Loucy (cell line): ENCODE measurements at regions not wholly inside any gene's neighbourhood (a gene's known extent, or its start where the extent isn't known, plus 50 kb on each side); places are given as distances from the start of the nearest gene placed in this dataset.

Source experiments
- H2AFZ ChIP-seq: fragments of 200-600 bp; sonication (generic); 2 replicates; pipeline ENCODE4 v1.6.0; 2016; ENCODE audit warnings: antibody characterized with exemption, mild to moderate bottlenecking, low read length, moderate library complexity
- H3F3A ChIP-seq: fragments of 200-600 bp; 2 replicates; pipeline ENCODE4 v1.6.0; 2016; ENCODE audit warnings: antibody characterized with exemption, low read depth, mild to moderate bottlenecking
- H3K27me3 ChIP-seq: fragments of 200-600 bp; sonication (generic); 2 replicates; pipeline ENCODE4 v1.6.1; 2014; ENCODE audit warnings: low read length, mild to moderate bottlenecking; ENCODE audit not compliant: insufficient read depth, poor library complexity, severe bottlenecking
- H3K36me3 ChIP-seq: fragments of 200-600 bp; sonication (generic); 2 replicates; pipeline ENCODE4 v1.6.1; 2016; ENCODE audit warnings: low read length; ENCODE audit not compliant: insufficient read depth
- H3K4me1 ChIP-seq: fragments of 200-600 bp; sonication (generic); 2 replicates; pipeline ENCODE4 v1.5.1; 2014; ENCODE audit warnings: low read length, mild to moderate bottlenecking; ENCODE audit not compliant: insufficient read depth, poor library complexity, severe bottlenecking
- H3K4me2 ChIP-seq: fragments of 200-600 bp; sonication (generic); 2 replicates; pipeline ENCODE4 v1.6.0; 2014; ENCODE audit warnings: antibody characterized with exemption, low read length, low read depth, mild to moderate bottlenecking; ENCODE audit not compliant: poor library complexity, severe bottlenecking
- H3K4me3 ChIP-seq: fragments of 200-600 bp; sonication (generic); 2 replicates; pipeline ENCODE4 v1.5.1; 2014; ENCODE audit warnings: low read length, mild to moderate bottlenecking, mixed read lengths; ENCODE audit not compliant: poor library complexity, severe bottlenecking
- H3K79me2 ChIP-seq: fragments of 200-600 bp; sonication (generic); 2 replicates; pipeline ENCODE4 v1.6.1; 2014; ENCODE audit warnings: low read length; ENCODE audit not compliant: insufficient read depth
- H3K9ac ChIP-seq: fragments of 200-600 bp; sonication (generic); 2 replicates; pipeline ENCODE4 v1.6.0; 2014; ENCODE audit warnings: mild to moderate bottlenecking, low read depth, low read length, moderate library complexity; ENCODE audit not compliant: poor library complexity, severe bottlenecking
- H3K9me2 ChIP-seq: fragments of 200-600 bp; sonication (generic); replicated peaks from 2 replicates; pipeline ENCODE4 v1.6.1; 2016; ENCODE audit warnings: low read depth, low read length, mixed read lengths
- H3K9me3 ChIP-seq: fragments of 200-600 bp; sonication (generic); 2 replicates; pipeline ENCODE4 v1.6.1; 2014; ENCODE audit warnings: mild to moderate bottlenecking, antibody characterized with exemption, low read length, low read depth; ENCODE audit not compliant: insufficient read depth
- H4K20me1 ChIP-seq: fragments of 200-600 bp; sonication (generic); 2 replicates; pipeline ENCODE4 v1.6.0; 2014; ENCODE audit warnings: antibody characterized with exemption, low read length, mild to moderate bottlenecking; ENCODE audit not compliant: insufficient read depth, poor library complexity, severe bottlenecking
- CTCF ChIP-seq: fragments of 200-600 bp; sonication (generic); conservative IDR thresholded peaks from 2 replicates; pipeline ENCODE4 v1.5.1; 2014; ENCODE audit warnings: mild to moderate bottlenecking, antibody characterized with exemption, low read length
- EZH2phosphoT487 ChIP-seq: fragments of 200-600 bp; IDR thresholded peaks from 2 replicates; pipeline ENCODE4 v1.6.1; 2018; ENCODE audit warnings: antibody characterized with exemption, mild to moderate bottlenecking, moderate library complexity, borderline replicate concordance

- H3K9ac ChIP-seq, result no peak overlapping the region
- no peak for TF ChIP-seq EZH2phosphoT487
- TF ChIP-seq CTCF, result no peak
- no peak overlapping the region for H3K4me2 ChIP-seq
These were observed 138.0 kb upstream of the IGF1 start for GRCh38 chr12:102618197-102618877.

GRCh38 chr12:102616692-102617091 is 136.3 kb upstream of the IGF1 start:
- no peaks in the 10 kb centered on the region for H3K27me3 ChIP-seq
- no peak overlapping the region for H3K4me2 ChIP-seq
- H3K36me3 ChIP-seq, result no peaks in the 10 kb centered on the region
- no peak overlapping the region for H3K4me3 ChIP-seq
- TF ChIP-seq CTCF (no peak), EZH2phosphoT487 (no peak)
- no peaks in the 10 kb centered on the region for H3K9me2 ChIP-seq
- no peaks in the 10 kb centered on the region for H3K4me1 ChIP-seq
- no peaks in the 10 kb centered on the region for H4K20me1 ChIP-seq
- no peak overlapping the region for H2AFZ ChIP-seq
- H3K9me3 ChIP-seq, result no peaks in the 10 kb centered on the region
- no peaks in the 10 kb centered on the region for H3K79me2 ChIP-seq
- H3F3A ChIP-seq, result no peaks in the 10 kb centered on the region
- no peak overlapping the region for H3K9ac ChIP-seq

More at GRCh38 chr12:102618197-102618877, 138.0 kb upstream of the IGF1 start:
- Histone ChIP-seq H3K4me3 (no peak overlapping the region), H2AFZ (no peak overlapping the region), H4K20me1 (no peaks in the 10 kb centered on the region), H3K36me3 (no peaks in the 10 kb centered on the region), H3F3A (no peaks in the 10 kb centered on the region), H3K27me3 (no peaks in the 10 kb centered on the region), H3K9me2 (no peaks in the 10 kb centered on the region), H3K79me2 (no peaks in the 10 kb centered on the region), H3K9me3 (no peaks in the 10 kb centered on the region), H3K4me1 (no peaks in the 10 kb centered on the region)

GRCh38 chr12:102611995-102612394 is 131.6 kb upstream of the IGF1 start:
- Histone ChIP-seq H3K9ac (no peak overlapping the region), H3F3A (no peaks in the 10 kb centered on the region), H3K4me2 (no peak overlapping the region), H3K79me2 (no peaks in the 10 kb centered on the region), H3K4me1 (no peaks in the 10 kb centered on the region), H3K9me3 (no peaks in the 10 kb centered on the region), H2AFZ (no peak overlapping the region), H3K9me2 (no peaks in the 10 kb centered on the region), H3K4me3 (no peak overlapping the region), H3K36me3 (no peaks in the 10 kb centered on the region), H3K27me3 (no peaks in the 10 kb centered on the region), H4K20me1 (no peaks in the 10 kb centered on the region)
- TF ChIP-seq EZH2phosphoT487 (no peak), CTCF (no peak)
